ENCODE measurements at regions not wholly inside any gene's neighbourhood (a gene's known extent, or its start where the extent isn't known, plus 50 kb on each side); places are given as distances from the start of the nearest gene placed in this dataset.

GRCh38 chr9:109549386-109549785 is 51.3 kb upstream of the PTPN3 start:
- DNase-seq (ENCODE audit: low read depth): no peak

GRCh38 chr9:109551651-109552050 is 53.5 kb upstream of the PTPN3 start:
- DNase-seq (ENCODE audit: low read depth): no peak

GRCh38 chr9:109555215-109555614 is 57.1 kb upstream of the PTPN3 start:
- DNase-seq (ENCODE audit: low read depth): no peak

GRCh38 chr9:109556061-109556460 is 58.0 kb upstream of the PTPN3 start:
- DNase-seq (ENCODE audit: low read depth): no peak

- DNase-seq (ENCODE audit: low read depth): no peak
Observed at GRCh38 chr9:109556786-109557185, 58.7 kb upstream of the PTPN3 start.

GRCh38 chr9:109557481-109557880 is 59.4 kb upstream of the PTPN3 start:
- DNase-seq (ENCODE audit: low read depth): no peak

GRCh38 chr9:109558718-109559151 is 60.6 kb upstream of the PTPN3 start:
- DNase-seq (ENCODE audit: low read depth): peak; percentile 4

- DNase-seq (ENCODE audit: low read depth): no peak
Observed at GRCh38 chr9:109560470-109561132, 62.5 kb upstream of the PTPN3 start.

- no peak for DNase-seq (ENCODE audit: low read depth)
Observed at GRCh38 chr9:109561137-109561536, 63.0 kb upstream of the PTPN3 start.

GRCh38 chr9:109568089-109568488 is 70.0 kb upstream of the PTPN3 start:
- no peak for DNase-seq (ENCODE audit: low read depth)

GRCh38 chr9:109568568-109569210 is 70.6 kb upstream of the PTPN3 start:
- DNase-seq (ENCODE audit: low read depth): peak; percentile 53

GRCh38 chr9:109574061-109574882 is 76.2 kb upstream of the PTPN3 start:
- peak; percentile 79 for DNase-seq (ENCODE audit: low read depth)

- no peak for DNase-seq (ENCODE audit: low read depth)
Observed at GRCh38 chr9:109576762-109577161, 78.7 kb upstream of the PTPN3 start.

GRCh38 chr9:109579191-109579948 is 81.3 kb upstream of the PTPN3 start:
- DNase-seq (ENCODE audit: low read depth): no peak

GRCh38 chr9:109582386-109582785 is 84.3 kb upstream of the PTPN3 start:
- DNase-seq (ENCODE audit: low read depth): no peak

GRCh38 chr9:109584205-109584604 is 86.1 kb upstream of the PTPN3 start:
- no peak for DNase-seq (ENCODE audit: low read depth)

GRCh38 chr9:109585796-109586195 is 87.7 kb upstream of the PTPN3 start:
- DNase-seq (ENCODE audit: low read depth): no peak

- DNase-seq (ENCODE audit: low read depth): no peak
Observed at GRCh38 chr9:109586993-109587392, 88.9 kb upstream of the PTPN3 start.

GRCh38 chr9:109588415-109588814 is 90.3 kb upstream of the PTPN3 start:
- DNase-seq (ENCODE audit: low read depth): no peak

- DNase-seq (ENCODE audit: low read depth): no peak
Observed at GRCh38 chr9:109590966-109591365, 92.9 kb upstream of the PTPN3 start.

GRCh38 chr9:109591691-109592090 is 93.6 kb upstream of the PTPN3 start:
- no peak for DNase-seq (ENCODE audit: low read depth)

GRCh38 chr9:109593612-109594011 is 95.5 kb upstream of the PTPN3 start:
- no peak for DNase-seq (ENCODE audit: low read depth)
